HCT116 (cell line): ENCODE measurements at regions not wholly inside any gene's neighbourhood (a gene's known extent, or its start where the extent isn't known, plus 50 kb on each side); places are given as distances from the start of the nearest gene placed in this dataset.

Experiments used
- ATF3 ChIP-seq: IDR thresholded peaks from 2 replicates; pipeline ENCODE4 v1.6.1; 2012
- CTCF ChIP-seq, 3 experiments: fragments of 200-600 bp in 1 of 3; sonication (generic) in 1 of 3; IDR thresholded peaks in 2 of 3; conservative IDR thresholded peaks in 1 of 3; 2 replicates each; pipeline ENCODE4 v1.5.1; 2012 to 2017; ENCODE audit warnings: low read depth in 2 of 3, low read length in 2 of 3, antibody characterized with exemption in 1 of 3, borderline replicate concordance in 1 of 3, control low read depth in 1 of 3, mild to moderate bottlenecking in 1 of 3, mixed read lengths in 1 of 3, mixed run types in 1 of 3, moderate library complexity in 1 of 3; ENCODE audit not compliant: insufficient read depth in 1 of 3
- ELF1 ChIP-seq: IDR thresholded peaks from 2 replicates; pipeline ENCODE4 v1.6.1; 2012; ENCODE audit warnings: low read depth, borderline replicate concordance
- EZH2 ChIP-seq: fragments of 200-600 bp; sonication (generic); IDR thresholded peaks from 2 replicates; pipeline ENCODE4 v1.6.1; 2017; ENCODE audit warnings: antibody characterized with exemption, mixed run types
- EZH2phosphoT487 ChIP-seq: fragments of 200-600 bp; IDR thresholded peaks from 2 replicates; pipeline ENCODE4 v1.6.1; 2018; ENCODE audit warnings: antibody characterized with exemption, borderline replicate concordance
- JUND ChIP-seq: IDR thresholded peaks from 2 replicates; pipeline ENCODE4 v1.6.1; 2012
- MAX ChIP-seq: IDR thresholded peaks from 2 replicates; pipeline ENCODE4 v1.6.1; 2012
- POLR2A ChIP-seq: IDR thresholded peaks from 2 replicates; pipeline ENCODE4 v1.7.0; 2011; ENCODE audit warnings: borderline replicate concordance; ENCODE audit not compliant: insufficient read depth, insufficient read length; ENCODE audit errors: extremely low read depth
- POLR2AphosphoS5 ChIP-seq: IDR thresholded peaks from 2 replicates; pipeline ENCODE4 v1.6.1; 2011; ENCODE audit warnings: mild to moderate bottlenecking, low read depth, low read length, moderate library complexity
- REST ChIP-seq: IDR thresholded peaks from 2 replicates; pipeline ENCODE4 v1.6.1; 2012; ENCODE audit warnings: low read depth
- SIN3A ChIP-seq: IDR thresholded peaks from 2 replicates; pipeline ENCODE4 v1.6.1; 2012; ENCODE audit warnings: low read depth
- TCF7L2 ChIP-seq: IDR thresholded peaks from 2 replicates; pipeline ENCODE4 v1.7.0; 2011; ENCODE audit warnings: borderline replicate concordance, inconsistent platforms; ENCODE audit not compliant: insufficient read depth, insufficient read length; ENCODE audit errors: extremely low read depth
- YY1 ChIP-seq: IDR thresholded peaks from 2 replicates; pipeline ENCODE4 v1.6.1; 2011; ENCODE audit warnings: low read length, low read depth, moderate library complexity, mild to moderate bottlenecking; ENCODE audit not compliant: insufficient replicate concordance; ENCODE audit errors: extremely low read depth
- ZNF274 ChIP-seq: fragments of 200-500 bp; sonication (Bioruptor generic); IDR thresholded peaks from 2 replicates; pipeline ENCODE4 v1.6.1; 2014; ENCODE audit warnings: mild to moderate bottlenecking, low read depth, low read length, inconsistent platforms

- TF ChIP-seq CTCF (IDR thresholded peaks at IDR 0.05 in 2 of 3, conservative IDR thresholded peaks at IDR 0.05 in 1 of 3; ENCODE audit: borderline replicate concordance in 1 of 3, insufficient read depth in 1 of 3, low read depth in 2 of 3, low read length in 2 of 3) = no peak
- no peak for TF ChIP-seq TCF7L2
- TF ChIP-seq POLR2AphosphoS5 = no peak
- TF ChIP-seq POLR2A = no peak
- no peak for TF ChIP-seq REST
- no peak for TF ChIP-seq MAX
- TF ChIP-seq JUND = no peak
- no peak for TF ChIP-seq EZH2
- no peak for TF ChIP-seq ELF1
- no peak for TF ChIP-seq EZH2phosphoT487
- no peak for TF ChIP-seq ATF3
- no peak for TF ChIP-seq ZNF274
- no peak for TF ChIP-seq SIN3A
- no peak for TF ChIP-seq YY1
These were observed 86.5 kb downstream of the INHBB start for GRCh38 chr2:120432293-120432975.
